HG03575 (cell line): ENCODE measurements at regions not wholly inside any gene's neighbourhood (a gene's known extent, or its start where the extent isn't known, plus 50 kb on each side); places are given as distances from the start of the nearest gene placed in this dataset.

Source experiments
- ATAC-seq: cut with Tn5 transposase; IDR thresholded peaks from one replicate; pipeline ENCODE4 v1.9.1; 2021; ENCODE audit not compliant: unreplicated experiment, insufficient number of reproducible peaks, low FRiP score; ENCODE audit errors: extremely low read depth

DNA sequence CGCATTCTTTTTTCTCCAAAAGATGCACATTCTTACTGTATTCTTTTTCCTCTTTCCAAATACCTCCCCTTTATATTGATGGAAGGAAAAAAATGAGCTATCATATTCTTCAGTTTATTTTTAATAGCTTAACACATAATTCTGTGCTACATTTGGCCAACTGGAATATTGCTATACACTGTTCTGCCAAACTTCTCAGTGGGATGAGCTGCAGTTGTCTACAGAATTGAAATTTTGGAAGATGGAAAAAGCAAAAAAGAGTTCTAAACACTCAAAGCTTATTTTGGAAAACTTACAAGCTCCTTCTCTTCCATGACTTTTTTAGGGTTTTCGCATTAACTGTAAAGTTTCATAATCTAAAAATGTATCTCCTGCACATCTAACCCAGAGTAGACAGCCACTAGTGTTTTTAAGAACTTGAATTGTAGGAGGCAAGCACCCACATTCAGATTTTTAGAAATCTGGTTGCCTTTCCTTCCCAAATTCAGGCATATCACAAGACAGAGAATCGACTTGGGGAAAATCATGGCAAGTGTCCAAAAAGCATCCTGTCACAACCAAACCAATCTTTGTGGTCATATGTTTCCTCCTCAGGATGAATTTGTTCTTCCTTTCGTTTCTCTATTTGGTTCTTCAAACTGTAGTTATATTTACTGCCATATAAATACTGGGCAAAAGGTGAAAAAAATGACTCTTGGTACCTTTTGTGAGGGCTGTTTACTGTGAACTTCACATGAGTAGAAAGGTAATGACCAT is 111.4 kb upstream of the FRY start:
- ATAC-seq = no peak

DNA sequence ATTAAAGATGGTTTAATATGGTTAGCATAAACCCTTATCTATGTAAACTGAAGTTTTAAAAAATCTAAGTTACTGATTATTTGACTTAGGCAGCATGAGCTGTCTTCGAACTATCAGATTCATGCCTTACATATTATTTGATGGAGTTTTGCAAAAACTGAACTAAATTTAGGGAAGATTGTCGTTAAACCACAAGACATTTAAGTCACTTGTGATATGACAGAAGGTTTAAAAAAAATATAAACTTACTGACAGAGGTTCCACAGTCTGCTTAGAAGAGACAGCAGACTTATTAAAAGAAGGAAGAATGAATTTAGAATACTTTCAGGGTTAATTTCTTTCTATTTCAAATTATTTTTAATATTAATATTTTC is 110.9 kb upstream of the FRY start:
- no peak for ATAC-seq

DNA sequence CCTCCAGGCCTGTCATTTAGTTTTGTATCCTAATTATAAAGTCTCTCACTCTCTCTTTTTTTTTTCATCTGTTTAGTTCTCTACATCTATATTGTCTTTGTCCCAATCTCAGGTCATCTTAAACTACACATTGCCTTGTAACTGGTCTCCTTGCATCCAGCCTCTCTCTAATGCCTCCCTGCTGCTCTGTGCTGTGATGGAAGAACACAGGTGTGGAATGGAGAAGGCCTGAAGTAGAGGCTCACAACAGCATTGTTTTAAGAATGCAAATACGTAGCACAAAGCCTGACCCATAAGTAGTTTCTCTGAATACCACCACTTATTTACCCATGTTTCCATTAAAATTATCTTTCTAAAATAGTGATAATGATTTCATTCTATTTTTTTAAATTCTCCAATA is 108.8 kb upstream of the FRY start:
- ATAC-seq = no peak

DNA sequence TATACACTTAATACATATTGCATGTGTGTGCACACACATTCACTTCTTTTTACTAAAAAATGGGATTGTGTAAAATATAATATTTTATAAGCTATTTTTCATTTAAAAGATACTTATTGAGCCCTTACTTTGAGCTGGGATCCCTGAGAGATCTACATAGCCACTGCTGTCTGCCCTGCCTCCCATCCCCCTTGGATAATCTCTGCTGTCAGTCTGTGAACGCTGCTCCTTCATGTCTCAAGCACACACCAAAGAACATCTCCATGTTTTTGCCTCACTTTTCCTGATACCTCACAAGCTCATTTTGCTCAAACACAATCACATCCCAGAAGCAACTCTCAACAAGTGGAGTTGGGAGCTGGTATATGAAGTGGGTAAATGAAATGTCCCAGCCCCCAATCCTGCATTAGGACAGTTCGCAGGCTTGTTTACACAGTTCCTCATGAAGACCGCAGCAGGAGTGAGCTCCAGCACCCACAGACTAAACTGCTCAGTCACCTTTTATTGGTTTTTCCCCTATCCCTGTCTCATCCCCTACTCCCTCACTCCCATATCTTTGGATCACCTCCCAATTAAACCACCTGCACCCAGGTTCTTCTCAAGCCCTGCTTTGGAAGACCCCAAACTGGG is 108.3 kb upstream of the FRY start:
- ATAC-seq = no peak

DNA sequence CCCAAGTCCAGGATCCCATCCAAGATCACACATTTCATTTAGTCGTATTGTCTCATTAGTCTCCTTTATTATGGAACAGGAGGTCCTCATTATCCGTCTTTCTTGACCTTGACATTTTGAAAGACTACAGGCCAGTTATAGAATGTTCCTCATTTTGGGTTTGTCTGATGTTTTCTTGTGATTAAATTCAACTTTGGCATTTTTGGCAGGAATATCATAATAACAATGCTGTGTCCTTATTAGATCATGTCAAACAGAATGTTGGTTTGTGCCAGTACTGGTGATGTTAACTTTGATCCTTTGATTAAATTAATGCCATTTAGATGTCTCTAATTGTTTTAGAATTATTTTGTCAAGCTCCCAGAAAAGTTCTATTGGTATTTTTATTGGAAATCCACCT is 106.5 kb upstream of the FRY start:
- ATAC-seq = no peak

DNA sequence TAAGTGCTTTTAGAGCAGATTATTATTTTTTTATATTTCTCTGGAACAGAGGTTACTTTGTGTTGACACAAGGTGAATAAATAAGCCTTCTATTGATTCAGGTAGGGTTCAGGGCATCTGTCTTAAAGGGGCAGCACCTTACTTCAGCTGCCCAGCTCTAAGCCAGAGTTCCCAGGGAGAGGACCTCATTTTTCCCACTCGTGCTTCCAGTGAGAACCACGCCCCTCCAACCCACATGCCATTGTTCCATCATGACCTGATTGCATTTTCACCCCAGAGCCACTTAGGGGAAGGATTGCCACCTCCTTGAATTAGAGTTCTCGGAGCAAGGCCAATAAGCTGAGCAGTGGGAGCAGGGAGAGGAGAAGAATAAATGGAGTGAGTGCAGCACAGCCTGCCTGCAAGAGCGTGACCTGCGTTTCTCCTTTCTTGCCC is 104.3 kb upstream of the FRY start:
- no peak for ATAC-seq

DNA sequence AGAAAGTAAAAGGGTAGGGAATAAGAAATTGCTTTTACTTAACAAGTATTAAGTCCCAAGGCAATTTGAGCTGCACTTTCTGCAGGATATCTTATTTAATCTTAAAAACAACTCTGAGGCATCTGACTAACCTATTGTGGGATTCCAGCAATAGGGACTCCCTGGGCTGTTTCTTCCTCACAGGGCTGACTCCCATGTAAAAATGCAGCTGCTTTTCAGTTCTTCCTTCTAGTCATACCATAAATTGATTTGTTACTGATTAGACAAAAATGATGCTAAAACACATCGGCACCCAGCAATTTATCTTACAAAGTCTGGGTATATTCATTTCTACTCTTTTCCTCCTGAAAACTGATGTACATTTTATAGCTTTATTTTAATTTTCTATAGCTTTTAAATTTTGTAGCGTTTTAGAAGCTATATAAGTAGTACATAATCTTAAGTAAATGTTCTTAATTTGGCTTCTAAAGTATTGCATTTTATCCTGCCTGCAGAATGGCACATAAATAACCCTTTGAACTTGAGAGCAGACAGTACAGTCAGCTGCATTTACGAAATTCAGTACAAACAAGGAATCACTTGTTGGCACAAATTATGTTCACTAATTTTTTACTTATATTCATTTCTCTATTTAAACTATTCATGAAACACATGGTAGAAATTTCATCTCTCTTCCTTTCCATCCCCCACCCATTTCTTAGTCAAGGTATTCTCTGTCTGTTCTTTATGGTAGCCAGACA is 102.4 kb upstream of the FRY start:
- ATAC-seq = no peak

DNA sequence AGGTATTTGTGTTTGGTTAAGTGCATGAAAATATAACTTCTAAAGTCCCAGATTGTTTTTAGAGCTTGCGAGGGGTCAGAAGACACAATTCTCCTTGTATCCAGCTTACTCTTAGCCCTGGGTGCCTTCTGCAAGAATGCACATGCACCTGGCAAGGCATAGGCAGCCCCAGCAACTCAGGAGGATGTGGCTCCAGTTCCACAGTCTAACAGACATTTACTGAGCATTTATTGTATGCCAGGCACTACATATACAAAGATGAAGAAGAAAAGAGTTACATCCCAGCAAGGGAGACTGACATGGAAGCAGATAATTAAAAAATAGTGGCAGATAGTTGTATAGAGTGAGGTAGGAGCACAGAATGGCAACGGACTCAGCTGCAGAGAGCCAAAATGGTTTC is 101.1 kb upstream of the FRY start:
- ATAC-seq = no peak

DNA sequence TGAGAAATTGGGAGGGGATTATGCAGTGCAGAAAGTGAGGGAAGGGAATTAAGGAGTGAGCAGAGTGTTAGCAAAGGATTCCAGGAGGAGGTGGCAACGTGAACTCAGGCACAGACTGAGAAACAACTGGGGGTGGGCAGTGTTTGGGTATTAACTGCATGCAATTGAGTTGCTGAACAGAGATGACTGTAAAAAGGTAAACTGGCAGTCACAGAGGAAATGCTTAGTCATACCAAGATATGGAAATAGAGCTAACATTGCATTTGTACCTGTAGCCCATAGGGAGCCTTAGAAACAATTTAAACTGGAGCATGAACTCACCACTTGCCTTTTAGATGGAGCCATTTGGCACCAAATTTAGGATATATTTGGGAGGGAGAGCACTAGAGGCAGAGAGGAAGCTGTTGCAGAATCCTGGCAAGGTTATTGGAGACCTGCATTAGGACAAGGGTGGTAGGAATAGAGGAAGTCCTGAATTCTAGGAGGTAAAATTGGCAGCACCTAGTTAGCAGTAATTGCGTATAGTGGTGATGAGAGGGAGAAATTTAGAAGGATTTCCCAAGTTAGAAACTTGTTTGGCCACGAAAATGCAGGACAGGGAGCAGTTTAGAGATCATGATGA is 100.6 kb upstream of the FRY start:
- ATAC-seq = peak; percentile 96

DNA sequence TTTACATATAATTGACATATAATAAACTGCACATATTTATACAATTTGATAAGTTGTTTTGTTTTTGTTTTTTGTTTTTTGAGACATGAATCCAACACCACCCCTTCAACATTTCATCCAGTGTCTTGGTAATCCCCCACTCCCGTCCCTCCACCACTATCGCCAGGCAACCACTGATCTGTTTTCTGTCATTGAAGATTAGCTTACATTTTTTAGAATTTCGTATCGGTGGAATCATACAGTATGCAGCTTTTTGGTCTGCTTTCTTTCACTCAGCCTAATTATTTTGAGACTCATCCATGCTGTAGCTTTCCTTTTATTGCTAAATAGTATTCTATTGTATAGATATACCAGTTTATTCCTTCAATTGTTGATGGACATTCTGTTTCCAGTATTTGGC is 94.1 kb upstream of the FRY start:
- no peak for ATAC-seq

DNA sequence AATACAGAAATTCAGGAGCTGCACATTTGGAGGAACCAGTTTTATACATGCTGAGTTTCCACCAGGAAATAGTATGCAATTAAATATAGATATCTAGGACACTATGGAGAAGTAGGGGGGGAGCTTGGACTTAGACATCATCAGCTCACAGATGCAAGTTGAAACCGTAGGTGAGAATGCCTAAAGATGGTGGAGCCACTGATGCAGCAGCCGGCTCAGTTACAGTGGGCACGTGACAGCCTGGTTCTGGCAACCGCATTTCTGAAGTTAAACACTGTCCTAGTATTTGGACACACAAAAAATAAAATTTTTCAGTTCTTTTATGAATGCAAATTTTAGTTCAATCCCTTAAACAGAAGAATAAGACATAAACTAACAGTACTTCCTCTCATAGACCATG is 91.5 kb upstream of the FRY start:
- ATAC-seq = no peak

DNA sequence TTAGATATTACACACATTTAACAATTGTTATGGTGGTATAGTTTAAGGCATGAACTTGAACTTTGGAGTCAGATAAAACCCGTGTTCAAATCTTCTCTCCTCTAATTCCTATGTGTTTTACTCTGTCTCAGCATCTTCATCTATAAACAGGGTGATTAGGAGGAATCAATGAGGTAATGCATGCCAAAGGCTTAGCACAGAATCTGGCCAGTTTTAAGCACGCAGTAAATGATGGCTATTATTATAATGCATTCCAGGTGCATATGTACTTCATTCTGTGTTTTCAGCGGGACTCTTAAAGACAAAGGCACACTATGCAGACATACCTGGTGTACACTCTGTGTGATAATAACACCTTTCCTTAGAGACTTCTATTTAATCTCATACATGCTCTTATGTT is 88.0 kb upstream of the FRY start:
- no peak for ATAC-seq

DNA sequence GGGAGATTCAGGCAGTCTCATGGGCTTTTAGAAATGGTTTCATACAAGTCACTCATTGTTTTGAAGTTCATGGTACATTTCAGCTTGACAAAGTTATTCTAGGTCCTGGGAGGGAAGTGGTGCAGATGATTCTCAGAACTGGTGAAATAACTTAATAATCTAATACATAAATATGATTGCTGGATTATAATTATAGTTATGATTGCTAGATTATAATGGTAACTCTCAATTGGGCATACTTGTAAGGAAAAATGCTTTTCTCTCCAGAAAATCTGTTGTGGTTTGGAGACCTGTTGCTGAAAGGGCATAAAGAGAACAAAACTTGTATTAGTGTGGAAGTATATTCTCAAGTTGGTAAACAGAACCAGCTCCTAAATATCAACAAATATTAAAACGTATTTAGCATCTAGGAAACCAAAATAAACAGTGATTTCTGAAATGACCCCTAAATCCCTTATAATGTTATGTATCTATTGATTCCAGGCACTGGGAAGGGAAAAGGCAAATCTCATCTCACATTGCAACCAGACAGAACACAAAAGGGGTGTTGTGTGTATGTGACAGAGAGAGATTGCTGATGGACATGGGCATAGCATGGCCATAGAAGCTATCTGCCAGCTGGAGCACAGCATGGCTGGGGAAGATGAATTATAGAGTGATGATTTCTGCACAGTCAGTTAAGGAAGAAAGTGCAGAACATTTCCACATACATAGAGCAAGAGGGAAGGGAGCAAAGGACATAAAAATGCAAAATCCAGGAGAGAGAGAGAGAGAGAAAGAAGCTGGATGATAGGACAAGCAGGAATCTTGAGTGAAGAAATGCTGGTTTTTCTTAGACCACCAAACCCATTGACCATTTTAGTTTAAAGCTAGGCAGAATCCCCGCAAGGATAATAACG is 87.1 kb upstream of the FRY start:
- no peak for ATAC-seq

DNA sequence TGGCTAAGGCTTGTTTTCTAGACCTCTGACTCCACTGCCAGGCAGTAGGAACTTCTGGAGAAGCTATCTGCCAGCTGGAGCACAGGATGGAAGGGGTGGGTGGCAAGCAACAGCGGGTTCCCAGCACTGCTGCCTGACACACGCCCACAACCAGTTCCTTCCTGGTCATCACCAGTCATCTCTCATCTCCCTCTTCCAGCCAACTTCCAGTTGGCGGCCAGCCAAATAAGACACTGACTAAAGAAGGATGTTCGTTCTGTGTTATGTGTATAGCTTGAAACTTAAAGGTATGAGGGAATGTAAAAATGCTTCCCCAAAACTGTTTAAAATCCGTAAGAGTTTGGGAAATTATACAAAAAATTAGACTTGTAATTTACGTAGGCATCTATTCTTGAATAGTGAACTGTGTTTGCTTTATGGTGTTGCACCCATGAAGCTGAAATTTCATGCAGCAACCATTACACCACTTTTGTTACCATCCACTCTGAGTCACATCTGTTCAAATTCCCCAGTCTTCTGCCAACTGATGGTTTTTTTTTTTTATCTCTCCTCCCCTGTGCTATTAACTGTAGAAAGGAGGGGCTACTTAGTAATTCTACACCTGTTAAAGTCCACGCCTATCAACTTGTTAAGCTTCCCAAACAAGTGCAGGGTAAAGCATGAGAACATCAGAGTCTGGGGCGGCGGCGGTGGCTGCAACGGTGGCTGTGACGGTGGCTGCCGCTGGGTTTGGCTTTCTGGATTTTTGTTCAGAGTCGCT is 86.2 kb upstream of the FRY start:
- ATAC-seq = no peak

DNA sequence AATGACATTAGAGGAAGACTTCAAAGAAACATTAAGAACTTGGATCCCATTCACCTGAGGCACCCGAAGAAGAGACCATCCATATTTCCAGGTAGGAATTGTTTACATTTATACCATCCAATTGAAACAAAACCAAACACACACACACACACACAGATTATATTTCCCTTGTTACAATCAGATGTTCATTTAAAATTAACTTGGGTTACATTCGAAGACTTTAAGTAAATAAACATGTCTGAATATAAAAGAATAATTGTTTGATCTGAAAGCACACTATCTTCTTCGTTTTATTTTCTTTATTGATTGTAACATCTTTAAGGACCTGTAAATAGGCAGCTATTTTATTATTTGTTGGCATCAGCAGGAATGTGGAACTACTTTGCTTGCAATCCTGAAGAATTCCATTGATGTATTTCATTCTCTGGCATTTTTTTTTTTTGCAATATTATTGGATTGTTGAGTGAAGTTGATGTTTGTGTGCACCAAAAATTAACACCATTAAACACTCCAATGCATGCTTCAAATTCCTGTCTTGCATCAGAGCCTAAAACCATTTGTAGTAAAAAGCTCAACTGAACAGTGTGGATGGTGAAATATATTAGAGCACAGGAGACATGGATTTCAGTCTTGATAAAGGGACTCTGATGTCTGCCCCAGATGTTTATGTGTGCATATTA is 85.3 kb upstream of the FRY start:
- no peak for ATAC-seq

DNA sequence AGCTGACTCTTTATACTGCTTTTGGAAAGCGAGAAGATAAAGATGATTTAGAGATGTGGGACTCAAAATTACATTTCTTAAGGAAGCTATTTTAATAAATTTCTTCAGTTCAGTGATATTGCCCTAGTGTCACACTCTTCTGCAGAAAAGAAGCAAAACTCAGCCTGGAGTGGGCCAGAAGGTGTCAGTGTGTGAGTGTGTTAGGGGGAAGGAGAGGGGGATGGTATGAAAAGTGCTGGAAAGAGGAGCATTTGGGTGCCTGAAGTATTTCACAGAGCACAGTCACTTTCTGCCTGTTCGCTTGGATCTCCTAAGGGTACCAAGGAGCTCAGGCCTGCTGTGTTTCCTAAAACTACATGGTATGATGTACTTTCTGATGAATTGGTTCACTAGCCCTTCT is 84.5 kb upstream of the FRY start:
- no peak for ATAC-seq

DNA sequence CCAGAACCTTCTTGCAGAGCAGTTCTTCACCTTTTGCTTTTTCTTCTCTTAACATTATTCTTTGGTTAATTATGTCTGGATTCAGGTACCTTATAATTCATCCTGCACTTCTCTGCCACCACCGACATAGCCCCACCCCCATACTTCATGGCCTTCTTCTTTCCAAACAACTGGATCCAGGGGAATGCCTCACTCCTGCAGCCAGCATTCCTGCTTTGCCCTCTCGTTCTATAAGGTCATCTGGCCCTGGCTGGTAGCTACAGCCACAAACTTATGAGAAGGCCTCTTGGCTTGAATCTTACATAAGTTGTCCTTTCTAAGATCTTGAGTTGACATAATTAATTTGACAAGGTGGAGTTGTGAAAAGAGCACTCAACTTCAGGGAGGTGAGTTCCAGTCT is 84.1 kb upstream of the FRY start:
- ATAC-seq = no peak

DNA sequence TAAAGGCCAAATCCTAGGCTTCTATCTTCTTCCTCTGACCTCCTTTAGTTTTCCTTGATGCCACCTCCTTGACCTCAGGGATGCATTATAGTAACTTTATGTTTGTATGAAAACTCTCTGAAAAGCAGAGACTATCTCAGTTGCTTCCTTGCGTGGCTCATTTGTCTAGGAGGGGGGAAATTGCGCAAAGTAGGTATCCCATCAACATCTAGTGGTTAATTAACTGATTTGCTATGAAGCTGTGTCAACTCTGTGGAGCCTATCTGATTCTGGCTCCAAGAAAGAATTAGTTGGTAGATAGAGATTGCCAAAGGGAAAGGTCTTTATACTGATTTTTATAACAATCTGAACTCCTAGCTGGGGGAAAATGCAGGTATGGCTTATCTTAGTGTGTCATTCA is 82.1 kb upstream of the FRY start:
- no peak for ATAC-seq
